ENCODE measurements at regions not wholly inside any gene's neighbourhood (a gene's known extent, or its start where the extent isn't known, plus 50 kb on each side); places are given as distances from the start of the nearest gene placed in this dataset.

GRCh38 chr20:9939231-9939630 is 95.6 kb upstream of the ANKEF1 start:
- no peak for TF ChIP-seq CTCF (IDR thresholded peaks at IDR 0.05)
- ATAC-seq (no peak), DNase-seq (no peak)
- Mint-ChIP-seq H3K4me3 (no peak overlapping the region), H3K9me3 (no peaks in the 10 kb centered on the region), H3K27ac (no peak overlapping the region), H3K4me1 (ENCODE audit: low read depth) (no peaks in the 10 kb centered on the region), H3K27me3 (peaks cover 8% of the 10 kb centered on the region), H3K36me3 (ENCODE audit: low read depth) (no peaks in the 10 kb centered on the region)
- intact Hi-C loops (cut with micrococcal nuclease) = no loop called here
- POLR2A ChIA-PET = no interaction called here
- CTCF ChIA-PET = no interaction called here

DNA sequence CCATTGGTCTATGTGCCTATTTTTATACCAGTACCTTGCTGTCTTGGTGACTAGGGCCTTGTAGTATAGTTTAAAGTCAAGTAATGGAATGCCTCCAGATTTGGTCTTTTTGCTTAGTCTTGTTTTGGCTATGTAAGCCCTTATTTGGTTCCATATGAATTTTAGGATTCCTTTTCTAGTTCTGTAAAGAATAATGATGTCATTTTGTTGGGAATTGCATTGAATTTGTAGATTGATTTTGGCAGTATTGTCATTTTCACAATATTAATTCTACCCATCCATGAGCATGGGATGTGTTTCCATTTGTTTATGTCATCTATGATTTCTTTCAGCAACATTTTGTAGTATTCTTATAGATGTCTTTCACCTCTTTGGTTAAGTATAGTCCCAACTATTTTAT is 96.4 kb upstream of the PAK5 start:
- POLR2A ChIA-PET = no interaction called here
- H3K9me3 Mint-ChIP-seq = no peaks in the 10 kb centered on the region

DNA sequence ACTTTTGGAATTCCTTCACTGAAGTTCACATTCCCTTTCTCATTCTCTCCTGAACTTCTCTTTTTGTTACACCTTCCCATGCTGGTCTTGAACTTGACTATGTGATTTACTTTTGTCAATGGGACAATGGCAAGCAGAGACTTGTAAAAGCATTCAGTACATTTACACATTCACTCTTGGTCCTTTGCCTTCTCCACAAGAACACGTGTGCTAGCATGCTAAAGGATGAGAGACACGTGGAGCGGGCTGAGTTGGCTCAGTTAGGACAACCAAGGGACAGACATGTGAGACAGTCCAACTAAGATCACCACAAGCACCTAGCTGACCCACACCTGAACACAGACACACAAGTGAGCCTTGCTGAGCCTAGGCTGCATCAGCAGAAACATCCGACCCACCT is 91.3 kb upstream of the PAK5 start:
- H3K27ac Mint-ChIP-seq = no peak overlapping the region
- H3K9me3 Mint-ChIP-seq = no peaks in the 10 kb centered on the region
- DNase-seq (no peak), ATAC-seq (no peak)
- POLR2A ChIA-PET = no interaction called here
- TF ChIP-seq CTCF (IDR thresholded peaks at IDR 0.05) = no peak
- intact Hi-C loops (cut with micrococcal nuclease) = no loop called here
- CTCF ChIA-PET = no interaction called here
- H3K27me3 Mint-ChIP-seq = peaks cover 3% of the 10 kb centered on the region
- H3K36me3 Mint-ChIP-seq (ENCODE audit: low read depth) = no peaks in the 10 kb centered on the region
- H3K4me1 Mint-ChIP-seq (ENCODE audit: low read depth) = no peaks in the 10 kb centered on the region
- no peak overlapping the region for H3K4me3 Mint-ChIP-seq

More for the DNA sequence above, 96.4 kb upstream of the PAK5 start:
- DNase-seq (no peak), ATAC-seq (no peak)
- H3K4me1 Mint-ChIP-seq (ENCODE audit: low read depth) = no peaks in the 10 kb centered on the region
- H3K4me3 Mint-ChIP-seq = no peak overlapping the region
- intact Hi-C loops (cut with micrococcal nuclease) = no loop called here
- TF ChIP-seq CTCF (IDR thresholded peaks at IDR 0.05) = no peak
- CTCF ChIA-PET = no interaction called here
- H3K27me3 Mint-ChIP-seq = peaks cover 7% of the 10 kb centered on the region
- H3K27ac Mint-ChIP-seq = no peak overlapping the region
- no peaks in the 10 kb centered on the region for H3K36me3 Mint-ChIP-seq (ENCODE audit: low read depth)

DNA sequence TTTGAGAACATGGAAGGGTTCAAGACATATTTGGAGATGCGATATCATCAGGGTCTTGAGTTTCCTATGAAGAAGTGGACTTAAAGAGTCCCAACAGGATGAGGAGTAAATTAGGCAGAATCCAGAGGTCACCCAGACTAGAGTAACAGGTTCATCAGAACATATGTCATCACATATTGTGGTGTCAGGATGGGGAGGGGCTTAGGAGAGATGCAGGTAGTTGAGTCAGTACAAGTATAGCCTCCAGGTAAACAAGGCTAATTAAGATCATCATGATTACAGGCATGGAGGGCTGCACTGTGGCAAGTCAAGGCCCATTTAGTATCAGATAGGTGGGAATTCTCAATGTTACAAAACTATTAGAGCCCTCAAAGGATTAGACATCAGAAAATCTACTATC is 90.1 kb upstream of the PAK5 start:
- ChIA-PET CTCF (no interaction called here), POLR2A (no interaction called here)
- Mint-ChIP-seq H3K4me3 (no peak overlapping the region), H3K27me3 (peaks cover 2% of the 10 kb centered on the region), H3K4me1 (ENCODE audit: low read depth) (no peaks in the 10 kb centered on the region), H3K27ac (no peak overlapping the region), H3K9me3 (no peaks in the 10 kb centered on the region), H3K36me3 (ENCODE audit: low read depth) (no peaks in the 10 kb centered on the region)
- intact Hi-C loops (cut with micrococcal nuclease) = no loop called here
- no peak for TF ChIP-seq CTCF (IDR thresholded peaks at IDR 0.05)
- ATAC-seq (no peak), DNase-seq (no peak)

DNA sequence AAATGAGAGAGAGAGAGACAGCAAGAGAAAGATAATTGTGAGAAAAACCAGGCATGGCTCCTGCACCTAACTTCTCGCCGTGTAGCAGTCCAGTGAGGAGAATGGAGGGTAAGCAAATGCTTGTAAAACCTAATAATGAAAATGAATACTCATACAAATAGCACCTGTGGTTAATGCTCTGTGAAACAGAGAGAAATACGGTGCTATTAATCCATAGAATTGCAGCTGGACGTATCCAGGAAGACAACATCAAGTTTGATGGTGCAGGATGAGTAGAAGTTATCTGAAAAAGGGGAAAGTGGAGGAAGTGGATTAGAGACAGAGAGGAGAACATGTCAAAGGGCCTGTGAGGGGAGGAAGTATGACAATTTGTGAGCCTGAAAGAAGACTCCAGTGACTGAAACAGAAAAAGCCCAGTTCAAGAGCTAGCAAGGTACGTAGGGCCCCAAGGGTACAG is 89.4 kb upstream of the PAK5 start:
- Mint-ChIP-seq H3K9me3 (no peaks in the 10 kb centered on the region), H3K36me3 (ENCODE audit: low read depth) (no peaks in the 10 kb centered on the region), H3K27me3 (peaks cover 2% of the 10 kb centered on the region), H3K4me3 (no peak overlapping the region), H3K4me1 (ENCODE audit: low read depth) (no peaks in the 10 kb centered on the region), H3K27ac (no peak overlapping the region)
- intact Hi-C loops (cut with micrococcal nuclease) = no loop called here
- no peak for ATAC-seq
- DNase-seq = no peak
- TF ChIP-seq CTCF (IDR thresholded peaks at IDR 0.05) = no peak
- CTCF ChIA-PET = no interaction called here
- POLR2A ChIA-PET = no interaction called here
